Nephron (organoid): ENCODE measurements at regions not wholly inside any gene's neighbourhood (a gene's known extent, or its start where the extent isn't known, plus 50 kb on each side); places are given as distances from the start of the nearest gene placed in this dataset.

Experiments
- H3K27ac Mint-ChIP-seq, 3 experiments: 2 replicates each; pipeline ENCODE4 v1.8.0; 2020; ENCODE audit warnings: mixed read lengths in 3 of 3, mild to moderate bottlenecking in 2 of 3, moderate library complexity in 1 of 3
- H3K27me3 Mint-ChIP-seq: 2 replicates; pipeline ENCODE4 v1.8.0; 2021; ENCODE audit warnings: low read depth, mild to moderate bottlenecking, moderate library complexity, mixed read lengths
- H3K36me3 Mint-ChIP-seq: 2 replicates; pipeline ENCODE4 v1.8.0; 2020; ENCODE audit warnings: low read depth, mixed read lengths
- H3K4me1 Mint-ChIP-seq: 2 replicates; pipeline ENCODE4 v1.8.0; 2020; ENCODE audit warnings: mixed read lengths
- H3K4me3 Mint-ChIP-seq, 3 experiments: 2 replicates each; pipeline ENCODE4 v1.8.0; 2020; ENCODE audit warnings: mild to moderate bottlenecking in 3 of 3, mixed read lengths in 3 of 3, moderate library complexity in 2 of 3
- H3K9me3 Mint-ChIP-seq: 2 replicates; pipeline ENCODE4 v1.8.0; 2020; ENCODE audit warnings: mixed read lengths
- TF ChIP-seq, protein P1 (sequence below), 3 experiments: fragments of 200-600 bp; sonication (generic); IDR thresholded peaks; one replicate each; pipeline ENCODE4 v1.5.0; 2021; ENCODE audit warnings: antibody characterized with exemption in 3 of 3; ENCODE audit not compliant: unreplicated experiment in 3 of 3

DNA sequence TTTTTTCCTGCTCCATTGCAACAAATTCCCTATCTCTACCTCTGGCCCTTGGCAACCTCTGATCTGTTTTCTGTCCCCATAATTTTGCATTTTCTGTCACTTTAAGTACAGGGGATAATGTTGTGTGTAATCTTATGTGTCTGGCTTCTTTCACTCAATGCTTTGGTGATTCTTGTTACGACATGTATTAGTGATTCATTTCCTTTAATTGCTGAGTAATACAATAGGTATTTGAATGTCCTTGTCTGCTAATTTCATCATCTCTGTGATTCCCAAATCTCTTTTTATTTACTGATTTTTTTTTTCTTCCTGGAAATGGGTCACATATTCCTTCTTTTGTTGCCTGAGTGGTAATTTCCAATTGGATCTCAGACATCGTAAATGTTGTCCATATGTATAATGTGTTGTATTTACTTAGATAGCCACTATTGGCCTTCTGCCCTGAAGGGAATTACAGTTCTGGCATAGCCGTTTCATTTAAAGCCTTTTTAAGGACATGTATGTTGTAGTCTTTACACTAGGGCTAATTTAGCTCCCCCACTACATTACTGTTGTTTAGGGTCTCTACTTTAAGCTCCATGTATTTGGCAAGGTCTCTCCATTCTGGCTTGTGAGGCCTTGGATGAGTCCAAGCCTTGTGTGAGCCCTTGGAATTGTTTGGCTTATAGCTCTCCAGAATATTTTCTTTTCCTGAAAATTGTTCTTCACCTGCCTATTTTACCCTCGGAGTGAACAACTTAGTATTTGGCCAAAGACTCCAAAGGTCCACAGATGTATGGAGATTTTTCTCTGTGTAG, 683.8 kb downstream of the LRRC70 start:
- H3K4me1 Mint-ChIP-seq = no peaks in the 10 kb centered on the region
- TF ChIP-seq, protein P1, sequence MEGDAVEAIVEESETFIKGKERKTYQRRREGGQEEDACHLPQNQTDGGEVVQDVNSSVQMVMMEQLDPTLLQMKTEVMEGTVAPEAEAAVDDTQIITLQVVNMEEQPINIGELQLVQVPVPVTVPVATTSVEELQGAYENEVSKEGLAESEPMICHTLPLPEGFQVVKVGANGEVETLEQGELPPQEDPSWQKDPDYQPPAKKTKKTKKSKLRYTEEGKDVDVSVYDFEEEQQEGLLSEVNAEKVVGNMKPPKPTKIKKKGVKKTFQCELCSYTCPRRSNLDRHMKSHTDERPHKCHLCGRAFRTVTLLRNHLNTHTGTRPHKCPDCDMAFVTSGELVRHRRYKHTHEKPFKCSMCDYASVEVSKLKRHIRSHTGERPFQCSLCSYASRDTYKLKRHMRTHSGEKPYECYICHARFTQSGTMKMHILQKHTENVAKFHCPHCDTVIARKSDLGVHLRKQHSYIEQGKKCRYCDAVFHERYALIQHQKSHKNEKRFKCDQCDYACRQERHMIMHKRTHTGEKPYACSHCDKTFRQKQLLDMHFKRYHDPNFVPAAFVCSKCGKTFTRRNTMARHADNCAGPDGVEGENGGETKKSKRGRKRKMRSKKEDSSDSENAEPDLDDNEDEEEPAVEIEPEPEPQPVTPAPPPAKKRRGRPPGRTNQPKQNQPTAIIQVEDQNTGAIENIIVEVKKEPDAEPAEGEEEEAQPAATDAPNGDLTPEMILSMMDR (IDR thresholded peaks at IDR 0.05; ENCODE audit: unreplicated experiment in 3 of 3) = no peak
- no peaks in the 10 kb centered on the region for H3K36me3 Mint-ChIP-seq
- H3K4me3 Mint-ChIP-seq = no peak overlapping the region
- no peaks in the 10 kb centered on the region for H3K9me3 Mint-ChIP-seq
- no peak overlapping the region for H3K27ac Mint-ChIP-seq
- H3K27me3 Mint-ChIP-seq = no peaks in the 10 kb centered on the region

DNA sequence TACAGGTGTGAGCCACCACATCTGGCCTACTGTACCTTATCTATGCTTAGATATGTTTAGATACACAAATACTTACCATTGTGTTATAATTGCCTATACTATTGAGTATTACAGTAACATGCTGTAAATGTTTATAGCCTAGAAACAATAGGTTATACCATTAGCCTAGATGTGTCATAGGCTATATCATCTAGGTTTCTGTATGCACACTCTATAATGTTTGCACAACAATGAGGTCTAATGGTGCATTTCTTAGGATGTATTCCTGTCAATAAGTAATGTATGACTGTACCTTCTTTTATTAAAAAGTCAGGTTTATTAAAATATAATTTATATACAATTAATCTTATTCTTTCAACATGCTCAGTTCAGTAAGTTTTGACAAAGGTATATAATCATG, 683.1 kb downstream of the LRRC70 start:
- Mint-ChIP-seq H3K4me3 (no peak overlapping the region), H3K36me3 (no peaks in the 10 kb centered on the region), H3K4me1 (no peaks in the 10 kb centered on the region), H3K27me3 (no peaks in the 10 kb centered on the region), H3K9me3 (no peaks in the 10 kb centered on the region), H3K27ac (no peak overlapping the region)
- TF ChIP-seq, protein P1 (IDR thresholded peaks at IDR 0.05; ENCODE audit: unreplicated experiment in 3 of 3) = no peak

DNA sequence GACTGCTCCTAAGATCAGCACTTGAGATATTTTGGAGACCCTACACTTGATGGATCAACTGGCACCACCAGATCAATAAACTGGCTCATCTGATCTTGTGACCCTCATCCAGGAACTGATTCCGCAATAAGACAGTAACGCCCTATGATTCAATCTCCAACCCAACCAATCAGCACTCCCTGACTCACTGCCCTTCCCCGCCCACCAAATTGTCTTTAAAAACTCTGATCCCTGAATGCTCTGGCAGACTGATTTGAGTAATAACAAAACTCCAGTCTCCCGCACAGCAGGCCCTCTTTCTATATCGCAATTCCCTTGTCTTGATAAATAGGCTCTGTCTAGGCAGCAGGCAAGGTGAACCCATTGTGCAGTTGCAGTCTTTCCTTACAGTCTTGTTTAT, 677.0 kb downstream of the LRRC70 start:
- TF ChIP-seq, protein P1 (IDR thresholded peaks at IDR 0.05; ENCODE audit: unreplicated experiment in 3 of 3) = no peak
- no peaks in the 10 kb centered on the region for H3K27me3 Mint-ChIP-seq
- H3K9me3 Mint-ChIP-seq = no peaks in the 10 kb centered on the region
- H3K4me1 Mint-ChIP-seq = no peaks in the 10 kb centered on the region
- no peaks in the 10 kb centered on the region for H3K36me3 Mint-ChIP-seq
- no peak overlapping the region for H3K4me3 Mint-ChIP-seq
- H3K27ac Mint-ChIP-seq = no peak overlapping the region

DNA sequence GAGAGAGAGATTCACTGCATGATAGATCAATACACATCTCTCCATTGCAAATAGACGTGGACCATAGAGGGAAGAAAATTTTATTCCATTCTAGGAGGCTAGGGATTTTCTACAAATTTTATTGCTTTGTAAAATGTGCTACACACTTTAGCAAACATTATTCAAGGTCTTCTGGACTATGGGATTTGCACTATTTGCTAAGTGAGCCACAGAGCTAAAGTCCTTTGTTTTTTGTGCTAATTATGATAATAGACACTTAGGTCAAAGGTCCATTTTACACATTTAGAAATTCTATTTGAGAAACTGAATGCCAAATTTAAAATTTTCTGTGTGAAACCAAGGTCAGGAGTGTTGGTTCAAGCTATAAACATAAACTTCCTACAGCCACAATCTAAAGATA, 672.3 kb downstream of the LRRC70 start:
- Mint-ChIP-seq H3K4me3 (no peak overlapping the region), H3K27ac (no peak overlapping the region)

DNA sequence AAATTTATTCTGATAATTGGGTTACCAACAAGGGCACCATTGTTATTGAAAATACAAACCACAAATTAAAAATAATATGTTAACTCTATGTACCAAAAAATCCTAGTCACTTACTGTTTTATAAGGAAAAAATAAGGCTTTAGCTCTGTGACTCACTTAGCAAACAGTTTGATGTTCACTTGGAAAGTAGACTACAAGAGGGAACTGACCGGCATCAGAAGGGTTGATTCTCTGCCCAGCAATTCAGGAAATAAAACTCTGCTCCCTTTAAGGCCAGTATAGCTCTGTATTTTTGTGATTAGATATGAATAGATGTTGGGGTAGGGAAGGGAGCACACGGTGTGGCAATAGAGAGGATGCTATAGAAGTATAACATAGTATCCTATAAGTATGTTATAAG, 671.3 kb downstream of the LRRC70 start:
- TF ChIP-seq, protein P1 (IDR thresholded peaks at IDR 0.05; ENCODE audit: unreplicated experiment in 3 of 3) = no peak
- Mint-ChIP-seq H3K36me3 (no peaks in the 10 kb centered on the region), H3K9me3 (no peaks in the 10 kb centered on the region), H3K27ac (no peak overlapping the region), H3K4me3 (no peak overlapping the region), H3K4me1 (no peaks in the 10 kb centered on the region), H3K27me3 (no peaks in the 10 kb centered on the region)

More for the DNA sequence above, 672.3 kb downstream of the LRRC70 start:
- Mint-ChIP-seq H3K4me1 (no peaks in the 10 kb centered on the region), H3K9me3 (no peaks in the 10 kb centered on the region), H3K36me3 (no peaks in the 10 kb centered on the region), H3K27me3 (no peaks in the 10 kb centered on the region)
- TF ChIP-seq, protein P1 (IDR thresholded peaks at IDR 0.05; ENCODE audit: unreplicated experiment in 3 of 3) = no peak

DNA sequence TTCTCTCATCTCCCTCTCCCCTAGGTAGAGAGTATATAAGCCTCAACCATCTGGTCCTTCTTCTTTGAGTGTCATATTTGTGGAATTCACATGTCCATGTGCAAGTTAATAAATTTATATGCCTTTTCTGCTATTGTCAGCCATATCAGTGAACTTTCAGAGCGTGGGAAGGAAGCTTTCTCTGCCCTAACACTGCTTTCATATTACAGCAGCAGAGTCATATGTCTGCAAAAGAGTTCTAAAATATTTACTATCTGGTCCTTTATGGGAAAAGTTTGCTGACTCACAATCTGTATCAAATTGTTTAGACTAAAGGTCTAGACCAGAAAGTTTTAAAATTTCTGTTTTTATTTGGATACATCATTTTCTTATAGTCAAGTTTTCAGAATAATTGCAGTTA, 669.0 kb downstream of the LRRC70 start:
- H3K27ac Mint-ChIP-seq = peak overlapping the region in 2 of 3 experiments; percentile 1 to 21
- TF ChIP-seq, protein P1 (IDR thresholded peaks at IDR 0.05; ENCODE audit: unreplicated experiment in 3 of 3) = no peak
- no peaks in the 10 kb centered on the region for H3K4me1 Mint-ChIP-seq
- H3K27me3 Mint-ChIP-seq = no peaks in the 10 kb centered on the region
- no peak overlapping the region for H3K4me3 Mint-ChIP-seq
- H3K9me3 Mint-ChIP-seq = no peaks in the 10 kb centered on the region
- H3K36me3 Mint-ChIP-seq = no peaks in the 10 kb centered on the region
